Liver (tissue), 8 donors: ENCODE measurements at regions not wholly inside any gene's neighbourhood (a gene's known extent, or its start where the extent isn't known, plus 50 kb on each side); places are given as distances from the start of the nearest gene placed in this dataset.

ENCODE experiments used
- DNase-seq: peaks from one replicate; pipeline ENCODE4 v3.0.0-alpha.2; 2017; ENCODE audit warnings: low spot score
- H3K27ac ChIP-seq, 2 donors: one replicate each; pipeline ENCODE4 v1.7.0; 2013; ENCODE audit warnings: inconsistent platforms in 2 of 2, low read length in 2 of 2, control low read depth in 1 of 2, low read depth in 1 of 2, mild to moderate bottlenecking in 1 of 2
- H3K27me3 ChIP-seq, 4 donors: one replicate each; pipeline versions ENCODE4 v1.6.1 to v1.7.0; 2013; ENCODE audit warnings: low read length in 3 of 4, inconsistent platforms in 1 of 4, mild to moderate bottlenecking in 1 of 4, moderate library complexity in 1 of 4; ENCODE audit not compliant: control insufficient read depth in 4 of 4, insufficient read depth in 4 of 4
- H3K36me3 ChIP-seq, 4 donors: one replicate each; pipeline versions ENCODE4 v1.6.1 to v1.7.0; 2013; ENCODE audit warnings: low read length in 3 of 4, mild to moderate bottlenecking in 3 of 4, low read depth in 1 of 4, moderate library complexity in 1 of 4; ENCODE audit not compliant: control insufficient read depth in 4 of 4, insufficient read depth in 3 of 4
- H3K4me1 ChIP-seq, 4 donors: one replicate each; pipeline versions ENCODE4 v1.6.1 to v1.7.0; 2013; ENCODE audit warnings: low read length in 3 of 4, mild to moderate bottlenecking in 3 of 4, moderate library complexity in 1 of 4; ENCODE audit not compliant: control insufficient read depth in 4 of 4, insufficient read depth in 4 of 4
- H3K4me3 ChIP-seq, 3 donors: one replicate each; pipeline versions ENCODE4 v1.6.1 to v1.7.0; 2013; ENCODE audit warnings: low read length in 3 of 3, control low read depth in 1 of 3, low read depth in 1 of 3, mild to moderate bottlenecking in 1 of 3
- H3K9ac ChIP-seq, 2 donors: one replicate each; pipeline ENCODE4 v1.7.0; 2013; ENCODE audit warnings: low read length in 2 of 2, mild to moderate bottlenecking in 2 of 2, moderate library complexity in 2 of 2, control low read depth in 1 of 2, low read depth in 1 of 2
- H3K9me3 ChIP-seq, 4 donors: one replicate each; pipeline versions ENCODE4 v1.6.1 to v1.7.0; 2013; ENCODE audit warnings: low read length in 3 of 4; ENCODE audit not compliant: control insufficient read depth in 4 of 4
- ATF3 ChIP-seq: IDR thresholded peaks from 2 replicates; pipeline ENCODE4 v1.6.1; 2016; ENCODE audit warnings: antibody characterized with exemption
- CTCF ChIP-seq: fragments of 150-350 bp; IDR thresholded peaks from 2 replicates; pipeline ENCODE4 v1.5.1; 2017; ENCODE audit warnings: improper control_type of control experiment, low read depth, low read length; ENCODE audit not compliant: missing input control
- EGR1 ChIP-seq, 2 donors: IDR thresholded peaks; 2 replicates each; pipeline ENCODE4 v1.6.1; 2016 to 2018; ENCODE audit warnings: antibody characterized with exemption in 2 of 2, low read depth in 2 of 2
- FOXA1 ChIP-seq: IDR thresholded peaks from 2 replicates; pipeline ENCODE4 v1.6.1; 2016; ENCODE audit warnings: antibody characterized with exemption
- FOXA2 ChIP-seq: IDR thresholded peaks from 2 replicates; pipeline ENCODE4 v1.6.1; 2016; ENCODE audit warnings: antibody characterized with exemption
- GABPA ChIP-seq, 2 donors: IDR thresholded peaks in 1 of 2; conservative IDR thresholded peaks in 1 of 2; 2 replicates each; pipeline ENCODE4 v1.6.1; 2016; ENCODE audit warnings: antibody characterized with exemption in 2 of 2, mild to moderate bottlenecking in 1 of 2, moderate library complexity in 1 of 2
- HNF4A ChIP-seq, 2 donors: conservative IDR thresholded peaks; 2 replicates each; pipeline ENCODE4 v1.6.1; 2016; ENCODE audit warnings: antibody characterized with exemption in 2 of 2, mild to moderate bottlenecking in 2 of 2
- HNF4G ChIP-seq: IDR thresholded peaks from 2 replicates; pipeline ENCODE4 v1.6.1; 2016; ENCODE audit warnings: antibody characterized with exemption
- JUND ChIP-seq, 2 donors: IDR thresholded peaks; 2 replicates each; pipeline ENCODE4 v1.6.1; 2016; ENCODE audit warnings: antibody characterized with exemption in 2 of 2
- MAX ChIP-seq: IDR thresholded peaks from 2 replicates; pipeline ENCODE4 v1.6.1; 2016; ENCODE audit warnings: antibody characterized with exemption
- NR2F2 ChIP-seq: IDR thresholded peaks from 2 replicates; pipeline ENCODE4 v1.6.1; 2016; ENCODE audit warnings: antibody characterized with exemption
- RAD21 ChIP-seq, 2 donors: IDR thresholded peaks; 2 replicates each; pipeline ENCODE4 v1.6.1; 2016; ENCODE audit warnings: antibody characterized with exemption in 2 of 2, mild to moderate bottlenecking in 2 of 2
- REST ChIP-seq: IDR thresholded peaks from 2 replicates; pipeline ENCODE4 v1.6.1; 2016; ENCODE audit warnings: antibody characterized with exemption, mild to moderate bottlenecking
- SP1 ChIP-seq: IDR thresholded peaks from 2 replicates; pipeline ENCODE4 v1.6.1; 2018; ENCODE audit warnings: antibody characterized with exemption, mild to moderate bottlenecking
- TAF1 ChIP-seq: conservative IDR thresholded peaks from 2 replicates; pipeline ENCODE4 v1.6.1; 2016; ENCODE audit warnings: antibody characterized with exemption, mild to moderate bottlenecking
- YY1 ChIP-seq: IDR thresholded peaks from 2 replicates; pipeline ENCODE4 v1.6.1; 2016; ENCODE audit warnings: antibody characterized with exemption, mild to moderate bottlenecking
- ZBTB33 ChIP-seq: IDR thresholded peaks from 2 replicates; pipeline ENCODE4 v1.6.1; 2016; ENCODE audit warnings: antibody characterized with exemption
- WGBS: extraction: QIAGEN DNeasy Blood & Tissue Kit; methylation state at CpG from one replicate; pipeline ENCODE4 v1.1.7; 2013; 5-methylcytosine and 5-hydroxymethylcytosine counted together
- donor health status: healthy.
- donor health status: healthy.
- donor health status: healthy.
- donor health status: healthy.
- donor health status: healthy.

GRCh38 chr2:144751142-144751905 is 231.4 kb upstream of the ZEB2 start:
- Histone ChIP-seq H3K9me3 (peaks cover 0 to 10% (median 5%) of the 10 kb centered on the region in 4 donors), H3K4me3 (no peak overlapping the region), H3K9ac (no peak overlapping the region), H3K27me3 (no peaks in the 10 kb centered on the region), H3K4me1 (no peaks in the 10 kb centered on the region), H3K27ac (no peak overlapping the region), H3K36me3 (no peaks in the 10 kb centered on the region)
- no peak for DNase-seq
- WGBS, result 86% methylated on average over 3 of the region's 3 CpGs
- no peak for TF ChIP-seq ATF3
- TF ChIP-seq HNF4A (conservative IDR thresholded peaks at IDR 0.05), result no peak
- TF ChIP-seq MAX, result no peak
- TF ChIP-seq HNF4G, result no peak
- TF ChIP-seq CTCF, result no peak
- no peak for TF ChIP-seq JUND (IDR thresholded peaks at IDR 0.05)
- no peak for TF ChIP-seq RAD21 (IDR thresholded peaks at IDR 0.05)
- TF ChIP-seq FOXA1, result no peak
- TF ChIP-seq EGR1 (IDR thresholded peaks at IDR 0.05; ENCODE audit: low read depth in 2 of 2), result no peak
- TF ChIP-seq NR2F2, result no peak
- TF ChIP-seq GABPA (IDR thresholded peaks at IDR 0.05 in 1 of 2, conservative IDR thresholded peaks at IDR 0.05 in 1 of 2), result no peak
- TF ChIP-seq FOXA2, result no peak
- TF ChIP-seq REST, result no peak
- TF ChIP-seq TAF1, result no peak
- TF ChIP-seq SP1, result no peak
- no peak for TF ChIP-seq YY1
- no peak for TF ChIP-seq ZBTB33
